ENCODE measurements at regions not wholly inside any gene's neighbourhood (a gene's known extent, or its start where the extent isn't known, plus 50 kb on each side); places are given as distances from the start of the nearest gene placed in this dataset.

- Mint-ChIP-seq H3K36me3 (ENCODE audit: insufficient read depth, unreplicated experiment) (peaks cover 4% of the 10 kb centered on the region), H3K4me3 (ENCODE audit: low read depth, unreplicated experiment) (no peak overlapping the region), H3K9me3 (ENCODE audit: low read depth, unreplicated experiment) (no peaks in the 10 kb centered on the region), H3K27ac (ENCODE audit: unreplicated experiment) (no peak overlapping the region), H3K27me3 (ENCODE audit: unreplicated experiment) (peaks cover 26% of the 10 kb centered on the region), H3K4me1 (ENCODE audit: low read depth, unreplicated experiment) (no peaks in the 10 kb centered on the region)
- intact Hi-C loops (cut with micrococcal nuclease; ENCODE audit: unreplicated experiment), result no loop called here
- DNase-seq, result no peak
- TF ChIP-seq CTCF (IDR thresholded peaks at IDR 0.05; ENCODE audit: unreplicated experiment), result no peak
- CTCF ChIA-PET, result no interaction called here
- BruUV-seq (replicated peaks), result no TSS peak
Measured at GRCh38 chrX:3206314-3206713, 140.1 kb downstream of the MXRA5 start.

GRCh38 chrX:3204606-3205005 lies 141.8 kb downstream of the MXRA5 start:
- no peak for DNase-seq
- Mint-ChIP-seq H3K36me3 (ENCODE audit: insufficient read depth, unreplicated experiment) (no peaks in the 10 kb centered on the region), H3K4me3 (ENCODE audit: low read depth, unreplicated experiment) (no peak overlapping the region), H3K9me3 (ENCODE audit: low read depth, unreplicated experiment) (no peaks in the 10 kb centered on the region), H3K4me1 (ENCODE audit: low read depth, unreplicated experiment) (no peaks in the 10 kb centered on the region), H3K27me3 (ENCODE audit: unreplicated experiment) (peaks cover 12% of the 10 kb centered on the region), H3K27ac (ENCODE audit: unreplicated experiment) (no peak overlapping the region)
- no TSS peak for BruUV-seq (replicated peaks)
- no peak for TF ChIP-seq CTCF (IDR thresholded peaks at IDR 0.05; ENCODE audit: unreplicated experiment)
- CTCF ChIA-PET, result no interaction called here
- intact Hi-C loops (cut with micrococcal nuclease; ENCODE audit: unreplicated experiment), result no loop called here

- Mint-ChIP-seq H3K36me3 (ENCODE audit: insufficient read depth, unreplicated experiment) (no peaks in the 10 kb centered on the region), H3K4me3 (ENCODE audit: low read depth, unreplicated experiment) (no peak overlapping the region), H3K4me1 (ENCODE audit: low read depth, unreplicated experiment) (no peaks in the 10 kb centered on the region), H3K9me3 (ENCODE audit: low read depth, unreplicated experiment) (no peaks in the 10 kb centered on the region), H3K27ac (ENCODE audit: unreplicated experiment) (no peak overlapping the region), H3K27me3 (ENCODE audit: unreplicated experiment) (peaks cover 29% of the 10 kb centered on the region)
- no TSS peak for BruUV-seq (replicated peaks)
- intact Hi-C loops (cut with micrococcal nuclease; ENCODE audit: unreplicated experiment), result no loop called here
- CTCF ChIA-PET, result no interaction called here
- DNase-seq, result no peak
- no peak for TF ChIP-seq CTCF (IDR thresholded peaks at IDR 0.05; ENCODE audit: unreplicated experiment)
Measured at GRCh38 chrX:3195845-3196244, 150.6 kb downstream of the MXRA5 start.

- H3K4me3 Mint-ChIP-seq (ENCODE audit: low read depth, unreplicated experiment), result no peak overlapping the region
- H3K27me3 Mint-ChIP-seq (ENCODE audit: unreplicated experiment), result peaks cover 29% of the 10 kb centered on the region
- no peaks in the 10 kb centered on the region for H3K9me3 Mint-ChIP-seq (ENCODE audit: low read depth, unreplicated experiment)
- no peak for TF ChIP-seq CTCF (IDR thresholded peaks at IDR 0.05; ENCODE audit: unreplicated experiment)
- no peaks in the 10 kb centered on the region for H3K4me1 Mint-ChIP-seq (ENCODE audit: low read depth, unreplicated experiment)
- DNase-seq, result no peak
- BruUV-seq (replicated peaks), result no TSS peak
- CTCF ChIA-PET, result no interaction called here
- no peak overlapping the region for H3K27ac Mint-ChIP-seq (ENCODE audit: unreplicated experiment)
- H3K36me3 Mint-ChIP-seq (ENCODE audit: insufficient read depth, unreplicated experiment), result no peaks in the 10 kb centered on the region
- intact Hi-C loops (cut with micrococcal nuclease; ENCODE audit: unreplicated experiment), result no loop called here
Measured at GRCh38 chrX:3192835-3193234, 151.6 kb downstream of the ARSF start.

- TF ChIP-seq CTCF (IDR thresholded peaks at IDR 0.05; ENCODE audit: unreplicated experiment), result no peak
- no peaks in the 10 kb centered on the region for H3K36me3 Mint-ChIP-seq (ENCODE audit: insufficient read depth, unreplicated experiment)
- CTCF ChIA-PET, result no interaction called here
- no peak for DNase-seq
- intact Hi-C loops (cut with micrococcal nuclease; ENCODE audit: unreplicated experiment), result no loop called here
- peaks cover 24% of the 10 kb centered on the region for H3K27me3 Mint-ChIP-seq (ENCODE audit: unreplicated experiment)
- no peaks in the 10 kb centered on the region for H3K4me1 Mint-ChIP-seq (ENCODE audit: low read depth, unreplicated experiment)
- H3K4me3 Mint-ChIP-seq (ENCODE audit: low read depth, unreplicated experiment), result no peak overlapping the region
- no peaks in the 10 kb centered on the region for H3K9me3 Mint-ChIP-seq (ENCODE audit: low read depth, unreplicated experiment)
- H3K27ac Mint-ChIP-seq (ENCODE audit: unreplicated experiment), result no peak overlapping the region
- BruUV-seq (replicated peaks), result no TSS peak
Measured at GRCh38 chrX:3191796-3192195, 150.5 kb downstream of the ARSF start.

Data from Calu3 (cell line).